A673 (cell line): ENCODE measurements at regions not wholly inside any gene's neighbourhood (a gene's known extent, or its start where the extent isn't known, plus 50 kb on each side); places are given as distances from the start of the nearest gene placed in this dataset.

Experiments
- BruUV-seq: library from RNA; stranded (reverse); fragments of 400-500 nt; replicated peaks from 2 replicates; lab custom pipeline; 2021; lab: Mats Ljungman, UMichigan
- CTCF ChIA-PET: fragments of 300-600 bp; sonication (Branson Sonifier 250); formaldehyde crosslinking; loops from one replicate; lab custom pipeline; 2022; ENCODE audit warnings: antibody characterized with exemption; lab: Charles Lee
- POLR2A ChIA-PET: fragments of 300-600 bp; sonication (Branson Sonifier 250); formaldehyde crosslinking; loops from one replicate; lab custom pipeline; 2022; ENCODE audit warnings: antibody characterized with exemption; ENCODE audit not compliant: low non-redundant PET; lab: Charles Lee
- DNase-seq: peaks from one replicate; pipeline ENCODE4 v3.0.0-alpha.2; 2015; ENCODE audit warnings: low spot score
- H3K27ac ChIP-seq: fragments of 200-600 bp; sonication (generic); 2 replicates; pipeline ENCODE4 v1.5.1; 2016; ENCODE audit warnings: mixed run types, low read depth, mild to moderate bottlenecking, mixed read lengths, antibody characterized with exemption, low read length; ENCODE audit not compliant: poor library complexity, severe bottlenecking
- H3K27me3 ChIP-seq: fragments of 200-600 bp; sonication (generic); replicated peaks from 2 replicates; pipeline ENCODE4 v1.6.1; 2017; ENCODE audit warnings: mixed run types, low read depth, mild to moderate bottlenecking, mixed read lengths, antibody characterized with exemption, low read length; ENCODE audit not compliant: insufficient read depth, poor library complexity
- H3K36me3 ChIP-seq: fragments of 200-600 bp; sonication (generic); 2 replicates; pipeline ENCODE4 v1.6.1; 2016; ENCODE audit warnings: mixed run types, mild to moderate bottlenecking, mixed read lengths, antibody characterized with exemption, low read length; ENCODE audit not compliant: insufficient read depth, poor library complexity, severe bottlenecking
- H3K4me1 ChIP-seq: fragments of 200-600 bp; sonication (generic); 2 replicates; pipeline ENCODE4 v1.6.1; 2017; ENCODE audit warnings: mixed run types, mild to moderate bottlenecking, mixed read lengths, antibody characterized with exemption, low read length; ENCODE audit not compliant: insufficient read depth, poor library complexity, severe bottlenecking
- H3K4me3 ChIP-seq: fragments of 200-600 bp; sonication (generic); 2 replicates; pipeline ENCODE4 v1.5.1; 2016; ENCODE audit warnings: low read depth, mixed run types, mild to moderate bottlenecking, mixed read lengths, low read length; ENCODE audit not compliant: poor library complexity, severe bottlenecking
- H3K9me3 ChIP-seq: fragments of 200-600 bp; sonication (generic); 2 replicates; pipeline ENCODE4 v1.6.1; 2016; ENCODE audit warnings: mixed run types, low read depth, mild to moderate bottlenecking, mixed read lengths, antibody characterized with exemption, low read length; ENCODE audit not compliant: poor library complexity, severe bottlenecking
- CTCF ChIP-seq: fragments of 300-800, 200-600 bp; sonication (generic); conservative IDR thresholded peaks from 2 replicates; pipeline ENCODE4 v1.5.1; 2017; ENCODE audit warnings: low read depth, mild to moderate bottlenecking, antibody characterized with exemption, low read length, moderate library complexity, mixed read lengths
- EZH2 ChIP-seq: fragments of 200-600 bp; sonication (generic); IDR thresholded peaks from 2 replicates; pipeline ENCODE4 v1.6.1; 2017; ENCODE audit warnings: borderline replicate concordance, low read depth, mild to moderate bottlenecking, mixed read lengths, antibody characterized with exemption, low read length; ENCODE audit not compliant: poor library complexity, severe bottlenecking
- intact Hi-C: fragments of 100-400 bp; cut with micrococcal nuclease; formaldehyde crosslinking; loops from one replicate; pipeline ENCODE4 v1.10.0; 2022; ENCODE audit not compliant: unreplicated experiment

GRCh38 chr16:5551909-5552308 lies 454.3 kb upstream of the EEF2KMT start:
- Histone ChIP-seq H3K4me3 (no peak overlapping the region), H3K27ac (peak overlapping the region; percentile 17), H3K27me3 (no peaks in the 10 kb centered on the region), H3K4me1 (peaks cover 13% of the 10 kb centered on the region), H3K36me3 (no peaks in the 10 kb centered on the region), H3K9me3 (no peaks in the 10 kb centered on the region)
- intact Hi-C loops: no loop called here
- TF ChIP-seq CTCF (no peak), EZH2 (no peak)
- DNase-seq: peak; percentile 84
- ChIA-PET CTCF (no interaction called here), POLR2A (no interaction called here)
- no TSS peak for BruUV-seq

- Histone ChIP-seq H3K9me3 (no peaks in the 10 kb centered on the region), H3K4me1 (peaks cover 13% of the 10 kb centered on the region), H3K27me3 (no peaks in the 10 kb centered on the region), H3K36me3 (no peaks in the 10 kb centered on the region), H3K27ac (peak overlapping the region; percentile 41), H3K4me3 (no peak overlapping the region)
- no TSS peak for BruUV-seq
- ChIA-PET POLR2A (no interaction called here), CTCF (no interaction called here)
- intact Hi-C loops: no loop called here
- no peak for DNase-seq
- TF ChIP-seq CTCF: no peak
- TF ChIP-seq EZH2: no peak
Observed at GRCh38 chr16:5549802-5550201, 452.2 kb upstream of the EEF2KMT start.

- no peak overlapping the region for H3K4me3 ChIP-seq
- no peak overlapping the region for H3K27ac ChIP-seq
- H3K9me3 ChIP-seq: no peaks in the 10 kb centered on the region
- H3K36me3 ChIP-seq: no peaks in the 10 kb centered on the region
- DNase-seq: no peak
- ChIA-PET CTCF (no interaction called here), POLR2A (no interaction called here)
- H3K4me1 ChIP-seq: no peaks in the 10 kb centered on the region
- intact Hi-C loops: no loop called here
- H3K27me3 ChIP-seq: no peaks in the 10 kb centered on the region
- TF ChIP-seq EZH2: no peak
- no peak for TF ChIP-seq CTCF
- no TSS peak for BruUV-seq
Observed at GRCh38 chr16:5541356-5541755, 443.8 kb upstream of the EEF2KMT start.
